ENCODE measurements at regions not wholly inside any gene's neighbourhood (a gene's known extent, or its start where the extent isn't known, plus 50 kb on each side); places are given as distances from the start of the nearest gene placed in this dataset.

GRCh38 chr10:2921956-2922680, 145.2 kb upstream of the PFKP start:
- TF ChIP-seq, protein P1, sequence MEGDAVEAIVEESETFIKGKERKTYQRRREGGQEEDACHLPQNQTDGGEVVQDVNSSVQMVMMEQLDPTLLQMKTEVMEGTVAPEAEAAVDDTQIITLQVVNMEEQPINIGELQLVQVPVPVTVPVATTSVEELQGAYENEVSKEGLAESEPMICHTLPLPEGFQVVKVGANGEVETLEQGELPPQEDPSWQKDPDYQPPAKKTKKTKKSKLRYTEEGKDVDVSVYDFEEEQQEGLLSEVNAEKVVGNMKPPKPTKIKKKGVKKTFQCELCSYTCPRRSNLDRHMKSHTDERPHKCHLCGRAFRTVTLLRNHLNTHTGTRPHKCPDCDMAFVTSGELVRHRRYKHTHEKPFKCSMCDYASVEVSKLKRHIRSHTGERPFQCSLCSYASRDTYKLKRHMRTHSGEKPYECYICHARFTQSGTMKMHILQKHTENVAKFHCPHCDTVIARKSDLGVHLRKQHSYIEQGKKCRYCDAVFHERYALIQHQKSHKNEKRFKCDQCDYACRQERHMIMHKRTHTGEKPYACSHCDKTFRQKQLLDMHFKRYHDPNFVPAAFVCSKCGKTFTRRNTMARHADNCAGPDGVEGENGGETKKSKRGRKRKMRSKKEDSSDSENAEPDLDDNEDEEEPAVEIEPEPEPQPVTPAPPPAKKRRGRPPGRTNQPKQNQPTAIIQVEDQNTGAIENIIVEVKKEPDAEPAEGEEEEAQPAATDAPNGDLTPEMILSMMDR (IDR thresholded peaks at IDR 0.05) = no peak
- TF ChIP-seq POLR2AphosphoS5 (IDR thresholded peaks at IDR 0.05) (no peak), POLR2A (IDR thresholded peaks at IDR 0.05) (no peak), EP300 (IDR thresholded peaks at IDR 0.05) (no peak)
